SKM-1 (cell line): ENCODE measurements at regions not wholly inside any gene's neighbourhood (a gene's known extent, or its start where the extent isn't known, plus 50 kb on each side); places are given as distances from the start of the nearest gene placed in this dataset.

Experiments used
- DNase-seq: peaks from one replicate; lab custom pipeline; 2025; ENCODE audit not compliant: unreplicated experiment; lab: John Stamatoyannopoulos, UW

DNA sequence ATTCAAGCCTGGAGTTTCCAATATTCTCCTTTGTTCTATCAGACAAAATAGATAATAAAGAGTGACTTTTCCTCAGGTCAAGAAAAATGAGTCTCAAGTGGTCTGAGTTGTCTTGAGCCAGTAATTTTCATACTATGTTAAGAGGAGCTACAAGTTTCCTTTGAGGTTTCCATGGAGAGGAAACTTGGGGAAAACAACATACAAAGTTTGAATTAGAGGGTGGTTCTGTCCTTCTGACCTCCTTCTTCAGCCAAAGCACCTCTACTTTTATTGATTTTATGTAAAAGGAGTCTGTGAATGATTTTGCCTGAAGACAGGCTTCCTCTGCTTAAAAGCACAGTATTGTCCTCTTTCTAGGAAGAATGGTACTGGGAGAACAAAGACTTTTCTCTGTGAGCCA, 497.2 kb upstream of the PKN2 start:
- DNase-seq = no peak

DNA sequence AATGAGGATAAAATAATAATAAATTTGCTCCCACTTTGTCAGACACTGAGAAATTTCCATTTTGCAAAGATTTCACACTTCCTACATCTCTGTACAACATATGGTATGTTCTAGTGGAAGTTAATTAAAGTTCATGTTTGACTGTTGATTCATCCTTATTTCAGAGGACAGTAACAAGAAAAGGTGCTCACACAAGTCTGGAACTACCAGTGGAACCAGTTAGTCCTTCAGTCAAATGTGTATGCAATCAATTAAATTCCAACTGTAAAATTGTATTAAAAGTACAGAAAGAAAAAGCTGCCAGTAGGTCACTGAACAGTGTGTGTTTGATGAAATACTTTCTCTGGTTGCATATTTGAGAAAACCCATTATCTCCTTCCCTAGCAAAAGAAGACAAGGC, 496.0 kb upstream of the PKN2 start:
- DNase-seq = no peak

DNA sequence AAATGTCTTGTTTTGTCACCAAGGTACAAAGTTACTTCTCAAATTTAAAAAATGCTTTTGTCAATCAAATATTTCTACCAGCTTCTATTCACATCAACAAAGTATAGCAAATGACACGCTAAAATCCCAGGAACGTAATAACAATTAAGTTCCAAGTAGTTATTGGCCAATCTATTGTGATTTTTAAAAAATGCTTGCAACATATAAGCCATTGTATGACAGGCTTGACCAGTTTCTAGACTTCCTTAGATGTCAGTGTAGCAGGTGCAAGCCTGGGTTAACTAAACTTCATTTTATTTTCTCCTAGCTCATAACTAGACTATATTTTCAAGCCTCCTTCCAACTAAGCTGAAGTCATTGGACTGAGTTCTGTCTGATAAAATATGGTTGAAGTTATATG, 494.5 kb upstream of the PKN2 start:
- DNase-seq = no peak

DNA sequence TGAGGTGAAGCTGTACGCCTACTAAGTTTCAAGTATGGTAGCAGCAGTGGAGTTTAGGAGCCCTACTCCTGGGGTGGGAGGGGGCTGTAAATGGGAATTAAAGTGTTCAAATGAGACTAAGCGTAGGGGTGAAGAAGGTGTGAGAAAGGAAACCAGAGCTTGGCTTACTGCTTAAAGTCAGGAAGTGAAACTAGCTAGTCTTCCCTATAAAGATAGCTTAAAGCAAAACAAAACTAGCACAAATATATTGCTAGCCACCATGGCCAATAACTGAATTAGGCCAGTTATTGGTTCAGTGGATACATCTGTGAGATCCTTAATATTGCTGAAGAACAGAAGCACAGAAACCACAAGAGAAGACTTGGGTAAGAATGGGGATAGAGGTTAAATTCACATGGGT, 492.2 kb upstream of the PKN2 start:
- no peak for DNase-seq

DNA sequence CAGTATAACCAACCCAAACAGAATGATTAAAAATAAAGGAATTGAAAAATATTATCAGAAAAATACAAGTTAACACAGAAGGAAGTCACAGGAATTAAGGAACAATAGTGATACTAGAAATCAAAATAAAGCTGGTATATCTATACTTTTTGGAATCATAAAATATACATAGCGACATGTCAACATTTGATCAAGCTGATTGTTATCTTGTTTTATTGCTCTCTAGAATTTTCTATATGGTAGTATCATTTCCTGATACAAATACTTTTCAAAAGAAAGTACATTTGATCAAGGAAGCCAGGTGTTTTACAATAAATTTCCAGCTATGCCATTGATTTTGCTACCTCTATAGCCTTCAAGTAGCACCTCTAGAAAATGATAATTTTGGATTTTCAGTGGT, 489.5 kb upstream of the PKN2 start:
- no peak for DNase-seq

DNA sequence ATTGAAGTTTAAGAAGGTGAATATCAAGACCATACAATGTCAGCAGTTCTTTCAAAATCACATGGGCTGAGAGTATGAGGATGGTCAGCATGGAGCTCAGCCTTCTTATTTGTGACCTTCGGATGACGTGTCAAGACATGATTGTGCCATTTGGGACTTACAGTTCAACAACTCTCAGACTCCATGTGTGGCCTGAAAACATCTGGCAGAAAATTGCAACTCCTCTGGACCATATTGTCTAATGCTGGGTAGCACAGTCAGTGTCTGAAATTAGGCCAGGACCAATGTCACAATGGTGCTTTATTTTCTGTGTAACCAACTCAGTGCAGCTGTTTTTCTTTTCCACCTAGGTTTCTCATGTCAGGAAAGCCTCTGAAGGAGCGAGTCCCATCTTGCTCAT, 483.5 kb upstream of the PKN2 start:
- DNase-seq = no peak

DNA sequence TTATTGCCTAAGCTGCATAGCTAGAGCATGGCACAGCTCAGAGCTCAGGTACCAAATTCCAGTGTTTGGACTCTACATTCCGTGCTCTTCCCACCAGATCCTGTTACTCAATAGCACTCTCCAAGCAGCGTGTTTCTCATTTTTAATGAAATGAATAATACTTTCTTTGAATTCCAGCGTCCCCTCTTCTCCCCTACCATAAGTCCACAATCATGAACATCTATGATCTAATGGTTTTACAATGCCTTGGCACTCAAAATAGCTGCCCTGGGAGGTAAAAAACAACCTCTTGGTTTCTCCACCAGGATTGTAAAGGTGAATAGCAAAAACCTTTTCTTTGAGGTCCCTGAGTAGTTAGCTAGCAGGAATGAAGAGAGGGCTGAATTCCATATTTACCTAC, 480.0 kb upstream of the PKN2 start:
- DNase-seq = no peak

DNA sequence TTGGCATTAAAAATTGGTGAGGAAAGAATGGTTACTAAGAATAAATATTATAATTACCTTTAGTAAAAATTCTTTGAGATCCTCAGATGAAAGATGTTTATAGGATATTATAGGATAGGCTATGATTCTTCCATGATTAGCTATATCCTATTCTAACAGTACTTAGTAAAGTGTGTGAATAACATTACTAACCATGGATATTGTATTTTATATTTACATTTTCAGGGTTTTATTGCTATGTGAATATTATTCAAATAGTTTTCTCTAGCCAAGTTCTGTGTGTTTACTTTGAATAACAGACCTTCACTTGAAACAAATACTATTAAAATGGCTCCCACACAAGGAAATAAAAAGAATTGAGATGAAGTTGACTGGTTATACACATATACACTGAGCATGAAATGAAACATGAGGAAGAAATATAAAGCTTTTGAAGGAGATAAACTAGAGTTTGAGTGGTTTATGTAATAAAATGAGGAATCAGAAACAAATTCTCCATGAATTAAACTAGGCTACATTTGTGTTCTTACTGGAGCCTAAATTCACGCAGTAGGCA, 479.4 kb upstream of the PKN2 start:
- DNase-seq = no peak

DNA sequence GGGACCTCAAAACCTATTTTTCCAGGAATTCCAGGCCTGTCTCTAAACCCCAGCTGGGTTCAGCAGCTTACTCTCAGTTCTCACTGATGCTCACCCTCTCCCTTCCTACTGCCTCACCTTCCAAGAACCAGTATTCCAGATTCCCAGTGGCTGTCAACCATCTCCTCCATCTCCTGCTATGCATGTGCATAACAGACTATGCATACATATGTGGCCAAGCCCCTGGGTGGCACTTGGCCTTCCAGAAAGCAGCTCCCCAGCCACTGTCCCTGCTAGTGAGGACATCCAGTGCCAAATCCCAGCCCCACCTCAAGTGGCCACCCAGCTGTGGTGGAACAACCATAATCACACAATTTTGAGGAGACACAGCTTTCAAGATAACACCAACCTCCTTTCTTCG, 475.7 kb upstream of the PKN2 start:
- no peak for DNase-seq

DNA sequence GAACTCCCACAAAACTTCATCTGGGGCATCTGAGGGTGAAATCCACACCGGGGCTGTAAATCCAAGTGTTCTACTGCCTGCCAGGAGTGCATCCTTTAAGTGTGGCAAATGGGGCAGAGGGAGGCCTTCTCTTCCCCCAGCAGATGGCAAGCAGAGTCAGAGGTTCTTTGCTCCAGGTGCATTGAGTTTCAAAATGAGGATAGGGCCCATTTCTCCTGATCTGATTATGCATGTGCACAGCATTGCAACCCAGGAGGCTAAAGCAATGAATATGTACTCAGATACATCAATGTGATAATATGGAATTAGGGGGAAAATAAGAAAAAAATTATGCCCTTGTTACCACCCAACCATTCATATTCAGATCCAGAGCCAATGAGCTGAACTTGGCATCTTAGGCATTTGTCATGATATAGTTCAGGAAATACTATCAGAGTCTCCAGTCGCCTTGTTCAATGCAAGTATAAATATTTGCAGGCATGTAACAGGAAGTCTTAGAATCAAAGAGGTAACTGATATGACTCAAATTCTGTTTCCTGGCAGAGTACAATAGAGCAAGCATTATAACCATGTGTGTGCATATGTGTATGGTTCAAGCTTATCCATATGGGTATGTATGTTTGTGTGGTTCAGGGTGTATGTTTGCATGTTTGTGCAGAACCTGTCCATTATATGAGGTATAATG, 473.8 kb upstream of the PKN2 start:
- DNase-seq = no peak

DNA sequence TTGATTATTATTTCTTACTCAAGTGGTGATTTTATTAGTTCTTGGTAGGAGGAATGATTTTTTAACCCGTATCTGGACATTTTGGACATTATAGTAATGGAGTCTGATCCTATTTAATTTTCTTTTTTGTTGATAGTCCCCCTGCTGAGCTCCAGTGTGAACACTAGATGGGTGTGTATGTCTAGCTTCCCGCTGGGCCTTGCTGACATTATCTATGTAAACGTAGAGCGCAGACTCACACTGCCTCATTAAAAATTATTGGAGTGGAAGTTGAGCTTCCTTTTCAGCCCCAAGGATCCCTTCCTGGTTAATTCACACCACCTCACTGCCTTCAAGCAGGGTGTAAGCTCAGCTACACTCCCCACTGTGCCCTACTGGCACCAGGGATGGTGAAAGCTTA, 467.6 kb upstream of the PKN2 start:
- DNase-seq = no peak

DNA sequence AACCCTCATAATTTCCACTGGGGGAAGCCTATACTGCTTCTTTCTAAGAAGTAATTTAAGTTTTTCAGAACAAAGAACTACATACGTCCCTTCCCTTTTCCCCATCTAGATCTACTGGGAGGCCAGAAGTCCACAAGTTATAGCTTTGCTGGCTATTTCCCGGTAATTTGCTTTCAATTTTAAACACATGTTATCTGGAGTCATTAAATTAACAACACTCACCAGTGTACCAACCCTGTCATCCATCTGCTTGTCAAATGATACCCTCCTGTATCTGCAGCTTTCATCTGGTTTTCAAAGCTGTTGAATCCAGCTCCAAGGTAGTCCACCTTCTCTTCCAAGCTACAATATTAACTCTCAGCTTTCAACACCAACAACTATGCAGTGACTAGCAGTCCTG, 466.7 kb upstream of the PKN2 start:
- DNase-seq = no peak

DNA sequence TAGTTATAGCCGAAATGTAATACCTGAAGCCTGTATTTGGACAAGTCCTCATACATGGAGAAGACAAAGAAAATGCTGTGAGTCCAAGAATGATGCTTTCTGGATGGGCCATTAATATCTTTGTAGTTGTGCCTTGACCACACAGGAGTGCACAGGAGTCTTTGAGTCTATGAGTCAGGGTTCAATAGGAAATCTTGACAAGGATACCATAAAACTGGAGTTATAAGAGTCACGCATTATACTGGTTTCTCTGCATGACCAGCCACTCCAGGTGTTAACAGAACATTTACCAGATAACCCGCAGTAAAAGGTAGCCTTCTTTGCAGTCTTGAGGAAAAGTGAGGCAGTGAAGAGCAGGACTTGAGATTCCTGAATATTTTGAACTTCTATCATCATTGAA, 464.6 kb upstream of the PKN2 start:
- DNase-seq = no peak

DNA sequence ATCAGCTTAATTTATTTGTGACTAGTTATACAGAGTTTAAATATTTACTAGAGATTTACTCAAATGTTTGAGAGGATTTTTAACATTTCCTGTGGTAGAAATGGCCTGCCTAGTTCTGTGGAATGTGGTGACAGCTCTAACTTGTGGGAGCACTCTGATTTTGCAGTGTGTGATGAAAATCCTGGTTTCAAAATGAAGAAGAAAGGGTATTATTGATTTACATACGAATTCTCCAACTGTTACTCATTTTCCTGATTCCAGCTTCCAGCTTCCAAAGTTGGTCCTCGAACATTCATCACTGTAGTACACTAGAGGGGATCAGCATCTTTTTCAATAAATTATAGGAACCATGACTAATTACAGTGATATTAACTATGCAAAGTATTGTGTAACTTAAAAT, 462.7 kb upstream of the PKN2 start:
- DNase-seq = no peak

DNA sequence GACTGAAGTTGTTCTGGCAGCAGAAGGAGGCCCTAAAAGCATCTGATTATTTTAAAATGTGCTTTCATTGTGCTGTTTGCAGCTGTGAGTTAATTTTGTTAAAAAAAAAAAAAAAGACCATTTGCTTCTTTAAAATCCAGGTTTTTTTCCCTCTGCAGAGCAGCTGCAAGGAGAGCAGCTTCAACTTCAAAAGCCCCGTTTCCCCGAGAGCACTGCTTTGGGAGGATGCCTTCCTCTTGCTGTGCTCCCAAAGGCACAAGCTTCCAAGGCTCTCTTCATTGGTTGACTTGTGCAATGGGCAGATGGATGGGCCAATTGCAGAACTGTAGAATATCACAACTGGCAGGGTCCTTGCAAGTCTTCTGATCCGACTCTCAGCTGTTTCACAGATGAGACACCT, 459.2 kb upstream of the PKN2 start:
- no peak for DNase-seq

DNA sequence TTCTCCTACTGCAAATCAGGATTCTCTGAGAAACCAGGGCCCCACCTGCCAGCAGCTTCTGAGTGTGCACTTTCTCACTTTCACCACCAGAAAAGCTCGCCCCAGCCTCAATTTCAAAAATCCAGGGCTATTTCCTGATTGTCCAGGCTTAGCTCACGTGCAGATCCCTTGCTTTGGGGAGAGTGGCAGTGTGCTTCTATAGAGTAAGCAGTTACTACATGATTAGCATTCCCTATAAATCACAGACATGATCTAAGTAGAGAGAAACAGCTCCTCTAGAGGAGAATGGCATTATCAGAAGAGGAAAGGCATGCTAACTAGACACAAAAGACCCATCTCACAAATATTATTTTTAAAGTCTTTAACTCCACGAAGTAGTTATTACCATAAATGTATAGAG, 456.0 kb upstream of the PKN2 start:
- DNase-seq = no peak

DNA sequence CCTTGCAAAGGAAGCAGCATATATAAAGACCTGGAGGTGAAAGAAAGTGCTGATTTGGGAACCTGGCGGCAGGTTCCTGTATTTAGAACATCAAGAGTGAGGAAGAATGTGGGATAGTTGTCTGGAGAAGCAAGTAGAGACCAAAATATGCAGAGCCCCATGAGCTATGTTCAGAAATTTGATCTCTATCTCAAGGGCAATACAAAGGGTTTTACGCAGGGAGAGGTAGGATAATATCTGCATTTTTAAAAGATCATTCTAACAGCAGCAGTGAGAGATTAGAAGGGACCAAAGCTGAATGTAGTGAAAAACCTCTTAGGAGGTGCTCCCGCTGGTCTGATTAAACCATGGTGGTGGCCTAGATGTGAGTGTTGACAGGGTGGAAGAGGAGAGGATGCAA, 453.9 kb upstream of the PKN2 start:
- DNase-seq = no peak

DNA sequence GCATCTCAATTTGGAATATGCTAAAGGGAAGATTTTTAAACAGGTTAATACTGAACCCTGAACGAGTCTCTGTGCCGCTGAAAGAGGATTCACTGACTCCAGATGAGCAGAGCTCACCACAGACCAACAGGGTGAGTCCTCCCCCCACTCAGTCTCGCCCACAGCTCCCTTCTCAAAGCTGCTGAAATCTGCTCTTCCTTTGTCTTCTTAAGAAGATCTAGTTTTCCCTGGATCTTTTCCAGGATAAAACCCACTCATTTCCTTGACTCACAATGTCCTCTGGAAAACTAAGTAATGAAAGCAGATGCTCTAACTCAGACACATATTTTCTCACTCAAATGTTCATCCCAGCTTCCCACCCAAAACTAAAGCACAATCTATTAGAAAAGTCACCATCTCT, 447.0 kb upstream of the PKN2 start:
- DNase-seq = no peak

DNA sequence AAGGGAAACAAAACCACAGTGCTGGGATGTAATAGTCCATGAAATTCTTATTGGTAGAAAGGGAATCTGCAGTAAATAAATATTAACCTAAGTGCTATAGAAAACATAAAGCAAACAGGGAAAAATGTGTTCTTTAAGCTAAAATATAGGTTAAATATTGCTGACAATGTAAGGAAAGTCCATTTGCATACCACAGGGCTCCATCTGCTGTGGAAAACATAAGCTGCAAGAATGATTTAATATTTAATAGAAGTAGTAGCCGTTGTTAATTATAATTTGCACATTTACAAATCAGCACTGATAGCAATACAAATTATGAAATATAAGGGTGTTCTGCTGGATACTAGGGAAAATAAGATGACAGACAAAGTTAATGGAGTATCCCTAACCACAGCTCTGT, 444.9 kb upstream of the PKN2 start:
- no peak for DNase-seq

DNA sequence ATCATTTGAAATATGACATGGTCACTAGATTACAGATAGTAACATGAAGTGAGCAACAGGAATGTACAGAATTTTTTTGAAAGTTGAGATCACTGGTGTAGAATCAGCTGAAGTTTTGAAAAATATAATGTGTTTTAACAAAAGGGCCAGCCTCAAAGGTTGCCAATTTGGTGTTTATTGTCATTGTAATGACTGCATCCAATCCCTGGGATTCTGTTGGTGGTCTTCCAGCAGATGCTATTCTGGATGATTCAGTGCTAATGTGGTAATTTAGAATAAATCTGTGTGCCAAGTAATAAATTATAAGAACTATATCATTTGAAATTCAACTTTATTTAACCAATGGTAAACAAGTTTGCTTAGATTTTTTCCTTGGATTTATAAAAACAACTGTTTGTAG, 436.4 kb upstream of the PKN2 start:
- DNase-seq = no peak

DNA sequence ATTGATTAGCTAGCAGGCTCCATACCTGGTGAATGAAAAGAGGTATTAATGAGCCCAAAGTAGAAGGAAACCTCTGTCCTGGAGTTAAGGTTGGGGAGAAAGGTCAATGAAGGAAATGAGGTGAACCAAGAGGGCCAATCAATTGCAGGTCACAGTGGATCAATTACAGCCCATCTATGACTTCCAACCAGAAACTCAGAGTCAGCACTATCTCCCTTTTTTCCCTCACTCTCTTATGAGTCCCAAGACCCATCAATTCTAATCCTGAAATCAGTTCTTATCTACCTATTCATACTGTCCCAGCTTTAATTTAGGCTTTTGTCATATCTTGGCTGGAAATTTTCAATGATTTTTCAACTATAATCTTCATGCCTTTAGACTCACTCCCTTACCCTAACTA, 433.2 kb upstream of the PKN2 start:
- no peak for DNase-seq

DNA sequence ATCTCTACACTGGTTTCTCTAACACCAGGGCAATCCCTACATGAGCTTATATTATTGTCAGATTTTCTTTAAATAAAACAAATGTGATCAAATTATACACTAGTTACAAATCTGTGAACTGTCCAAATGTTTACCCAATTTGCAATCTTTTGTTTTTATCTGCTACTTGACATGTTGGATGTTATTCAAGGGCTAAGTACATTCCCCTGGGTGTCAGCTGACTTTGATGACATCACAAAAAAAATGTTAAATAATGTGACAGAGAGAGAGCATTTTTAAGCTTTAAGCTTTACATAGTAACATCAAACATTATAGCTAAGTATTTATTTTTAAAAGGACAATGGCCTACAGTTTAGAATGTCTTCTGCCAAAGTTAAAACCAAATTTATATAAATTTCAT, 431.3 kb upstream of the PKN2 start:
- no peak for DNase-seq

DNA sequence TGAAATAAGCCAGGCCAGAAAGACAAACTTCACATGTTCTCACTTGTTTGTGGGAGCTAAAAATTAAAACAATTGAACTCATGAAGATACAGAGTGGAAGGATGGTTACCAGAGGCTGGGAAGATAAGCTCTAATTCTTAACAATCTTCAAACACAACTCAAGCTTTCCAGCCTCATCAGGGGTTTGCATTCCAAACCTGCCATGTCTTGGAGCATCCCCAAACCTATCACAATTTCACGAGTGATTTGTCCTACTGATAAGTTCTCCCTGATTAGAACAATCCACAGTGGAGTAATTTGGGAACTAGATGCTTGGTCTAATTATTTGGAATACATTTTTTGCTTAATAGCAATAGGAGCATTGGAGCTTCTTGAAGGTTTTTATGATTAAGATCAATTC, 418.5 kb upstream of the PKN2 start:
- no peak for DNase-seq

DNA sequence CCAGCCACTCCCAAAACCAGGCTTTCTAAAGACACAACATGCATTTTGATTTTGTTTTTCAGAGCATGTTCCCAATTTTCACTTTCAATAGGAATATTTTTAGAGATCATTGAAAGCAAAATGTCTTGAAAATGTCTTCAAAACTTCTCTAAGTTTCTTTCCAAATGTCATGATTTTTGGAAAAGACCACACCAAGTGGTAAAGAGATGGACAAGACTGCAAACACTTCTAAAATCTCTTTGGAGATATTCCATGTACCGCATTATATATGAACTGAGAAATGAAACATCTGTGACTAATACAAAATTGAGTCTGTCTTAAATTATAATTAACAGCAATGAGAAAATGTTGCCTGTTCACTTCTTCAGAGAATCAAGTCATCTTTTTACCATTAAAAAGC, 418.0 kb upstream of the PKN2 start:
- DNase-seq = no peak
